Panc1 (cell line): ENCODE measurements at regions not wholly inside any gene's neighbourhood (a gene's known extent, or its start where the extent isn't known, plus 50 kb on each side); places are given as distances from the start of the nearest gene placed in this dataset.

Source experiments
- ATAC-seq: fragments of 200-7000 bp; cut with Tn5 transposase; 2 replicates; pipeline ENCODE4 v1.9.1; 2020; ENCODE audit warnings: mild to moderate bottlenecking, moderate library complexity
- BruUV-seq: library from RNA; stranded (reverse); fragments of 400-500 nt; replicated peaks from 2 replicates; lab custom pipeline; 2021; lab: Mats Ljungman, UMichigan
- CTCF ChIA-PET: fragments of 300-600 bp; sonication (Branson Sonifier 250); formaldehyde crosslinking; loops from one replicate; lab custom pipeline; 2022; ENCODE audit warnings: antibody characterized with exemption; lab: Charles Lee
- POLR2A ChIA-PET: fragments of 300-600 bp; sonication (Branson Sonifier 250); formaldehyde crosslinking; loops from one replicate; lab custom pipeline; 2022; ENCODE audit warnings: antibody characterized with exemption; lab: Charles Lee
- DNase-seq: peaks from one replicate; pipeline ENCODE4 v3.0.0-alpha.2; 2010; ENCODE audit warnings: low read depth, low spot score
- H3K27ac ChIP-seq: 2 replicates; pipeline ENCODE4 v1.5.1; 2011; ENCODE audit warnings: mild to moderate bottlenecking, low read length, inconsistent platforms
- H3K27me3 ChIP-seq: fragments of 200-500 bp; sonication (Bioruptor generic); 2 replicates; pipeline ENCODE4 v1.6.0; 2014; ENCODE audit warnings: low read length, inconsistent platforms; ENCODE audit not compliant: control insufficient read depth, insufficient read depth
- H3K36me3 ChIP-seq: fragments of 200-500 bp; sonication (Bioruptor generic); 2 replicates; pipeline ENCODE4 v1.5.1; 2014; ENCODE audit warnings: inconsistent platforms, mild to moderate bottlenecking, low read length, moderate library complexity; ENCODE audit not compliant: control insufficient read depth, insufficient read depth
- H3K4me1 ChIP-seq: 2 replicates; pipeline ENCODE4 v1.5.1; 2011; ENCODE audit warnings: inconsistent platforms, mild to moderate bottlenecking, low read length, moderate library complexity; ENCODE audit not compliant: control insufficient read depth, insufficient read depth
- H3K4me3 ChIP-seq, 2 experiments: 2 replicates each; pipeline ENCODE4 v1.5.1; 2011 to 2012; ENCODE audit warnings: low read depth in 2 of 2, low read length in 2 of 2, mild to moderate bottlenecking in 2 of 2, inconsistent platforms in 1 of 2, moderate library complexity in 1 of 2
- H3K9me3 ChIP-seq: fragments of 200-500 bp; sonication (Bioruptor generic); 2 replicates; pipeline ENCODE4 v1.5.1; 2014; ENCODE audit warnings: low read depth, mild to moderate bottlenecking, inconsistent platforms, low read length, moderate library complexity; ENCODE audit not compliant: control insufficient read depth, insufficient read depth
- POLR2AphosphoS5 ChIP-seq: IDR thresholded peaks from 2 replicates; pipeline ENCODE4 v1.6.1; 2012; ENCODE audit warnings: mild to moderate bottlenecking, low read depth, low read length, moderate library complexity
- SIN3A ChIP-seq: IDR thresholded peaks from 2 replicates; pipeline ENCODE4 v1.6.1; 2012; ENCODE audit warnings: low read depth, mild to moderate bottlenecking, low read length, moderate library complexity, borderline replicate concordance; ENCODE audit not compliant: insufficient read depth
- TCF7L2 ChIP-seq: IDR thresholded peaks from 2 replicates; pipeline ENCODE4 v1.6.1; 2011; ENCODE audit warnings: mild to moderate bottlenecking, low read depth, low read length, inconsistent platforms
- in situ Hi-C: cut with HindIII; loops from 2 replicates; pipeline ENCODE4 v1.10.0; 2016; ENCODE audit warnings: low sequenced_read_pairs, low pct_unique_long_range_greater_than_20kb
- intact Hi-C: fragments of 100-400 bp; cut with micrococcal nuclease; formaldehyde crosslinking; loops from one replicate; pipeline ENCODE4 v1.10.0; 2022; ENCODE audit not compliant: unreplicated experiment
- TF ChIP-seq, protein P1 (sequence below): fragments of 450-650 bp; IDR thresholded peaks from 2 replicates; pipeline ENCODE4 v1.5.1; 2017; ENCODE audit warnings: mild to moderate bottlenecking
- TF ChIP-seq, protein P2 (sequence below), 2 experiments: IDR thresholded peaks; 2 replicates each; pipeline ENCODE4 v1.6.1; 2011 to 2012; ENCODE audit warnings: low read depth in 2 of 2, control low read depth in 1 of 2, low read length in 1 of 2, mild to moderate bottlenecking in 1 of 2, moderate library complexity in 1 of 2; ENCODE audit not compliant: insufficient read depth in 1 of 2

DNA sequence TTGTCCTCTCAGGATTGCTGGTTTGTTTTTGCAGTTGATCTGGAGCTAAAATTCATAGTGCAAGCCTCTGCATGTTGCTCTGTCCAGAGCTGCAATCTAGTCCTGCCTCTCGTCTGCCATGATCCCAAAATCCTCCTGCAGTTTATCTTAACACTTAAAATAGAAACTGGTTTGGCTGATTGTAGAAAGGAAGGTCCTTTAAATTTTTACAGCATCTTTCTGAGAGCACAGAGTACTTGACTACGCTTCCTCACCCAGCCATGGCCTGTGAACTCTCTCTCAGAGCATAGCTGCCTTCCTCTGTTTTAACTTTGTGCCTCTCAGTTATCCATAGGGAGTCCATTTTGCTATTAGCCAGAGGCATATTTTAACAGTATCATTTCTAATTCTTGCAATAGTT, 877.1 kb downstream of the C12orf50 start:
- no peaks in the 10 kb centered on the region for H3K36me3 ChIP-seq
- H3K27me3 ChIP-seq = no peaks in the 10 kb centered on the region
- ATAC-seq (no peak), DNase-seq (no peak)
- no peak overlapping the region for H3K4me3 ChIP-seq
- H3K9me3 ChIP-seq = no peaks in the 10 kb centered on the region
- no peak overlapping the region for H3K27ac ChIP-seq
- ChIA-PET POLR2A (no interaction called here), CTCF (no interaction called here)
- no peaks in the 10 kb centered on the region for H3K4me1 ChIP-seq
- TF ChIP-seq, protein P1, sequence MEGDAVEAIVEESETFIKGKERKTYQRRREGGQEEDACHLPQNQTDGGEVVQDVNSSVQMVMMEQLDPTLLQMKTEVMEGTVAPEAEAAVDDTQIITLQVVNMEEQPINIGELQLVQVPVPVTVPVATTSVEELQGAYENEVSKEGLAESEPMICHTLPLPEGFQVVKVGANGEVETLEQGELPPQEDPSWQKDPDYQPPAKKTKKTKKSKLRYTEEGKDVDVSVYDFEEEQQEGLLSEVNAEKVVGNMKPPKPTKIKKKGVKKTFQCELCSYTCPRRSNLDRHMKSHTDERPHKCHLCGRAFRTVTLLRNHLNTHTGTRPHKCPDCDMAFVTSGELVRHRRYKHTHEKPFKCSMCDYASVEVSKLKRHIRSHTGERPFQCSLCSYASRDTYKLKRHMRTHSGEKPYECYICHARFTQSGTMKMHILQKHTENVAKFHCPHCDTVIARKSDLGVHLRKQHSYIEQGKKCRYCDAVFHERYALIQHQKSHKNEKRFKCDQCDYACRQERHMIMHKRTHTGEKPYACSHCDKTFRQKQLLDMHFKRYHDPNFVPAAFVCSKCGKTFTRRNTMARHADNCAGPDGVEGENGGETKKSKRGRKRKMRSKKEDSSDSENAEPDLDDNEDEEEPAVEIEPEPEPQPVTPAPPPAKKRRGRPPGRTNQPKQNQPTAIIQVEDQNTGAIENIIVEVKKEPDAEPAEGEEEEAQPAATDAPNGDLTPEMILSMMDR = no peak
- TF ChIP-seq, protein P2, sequence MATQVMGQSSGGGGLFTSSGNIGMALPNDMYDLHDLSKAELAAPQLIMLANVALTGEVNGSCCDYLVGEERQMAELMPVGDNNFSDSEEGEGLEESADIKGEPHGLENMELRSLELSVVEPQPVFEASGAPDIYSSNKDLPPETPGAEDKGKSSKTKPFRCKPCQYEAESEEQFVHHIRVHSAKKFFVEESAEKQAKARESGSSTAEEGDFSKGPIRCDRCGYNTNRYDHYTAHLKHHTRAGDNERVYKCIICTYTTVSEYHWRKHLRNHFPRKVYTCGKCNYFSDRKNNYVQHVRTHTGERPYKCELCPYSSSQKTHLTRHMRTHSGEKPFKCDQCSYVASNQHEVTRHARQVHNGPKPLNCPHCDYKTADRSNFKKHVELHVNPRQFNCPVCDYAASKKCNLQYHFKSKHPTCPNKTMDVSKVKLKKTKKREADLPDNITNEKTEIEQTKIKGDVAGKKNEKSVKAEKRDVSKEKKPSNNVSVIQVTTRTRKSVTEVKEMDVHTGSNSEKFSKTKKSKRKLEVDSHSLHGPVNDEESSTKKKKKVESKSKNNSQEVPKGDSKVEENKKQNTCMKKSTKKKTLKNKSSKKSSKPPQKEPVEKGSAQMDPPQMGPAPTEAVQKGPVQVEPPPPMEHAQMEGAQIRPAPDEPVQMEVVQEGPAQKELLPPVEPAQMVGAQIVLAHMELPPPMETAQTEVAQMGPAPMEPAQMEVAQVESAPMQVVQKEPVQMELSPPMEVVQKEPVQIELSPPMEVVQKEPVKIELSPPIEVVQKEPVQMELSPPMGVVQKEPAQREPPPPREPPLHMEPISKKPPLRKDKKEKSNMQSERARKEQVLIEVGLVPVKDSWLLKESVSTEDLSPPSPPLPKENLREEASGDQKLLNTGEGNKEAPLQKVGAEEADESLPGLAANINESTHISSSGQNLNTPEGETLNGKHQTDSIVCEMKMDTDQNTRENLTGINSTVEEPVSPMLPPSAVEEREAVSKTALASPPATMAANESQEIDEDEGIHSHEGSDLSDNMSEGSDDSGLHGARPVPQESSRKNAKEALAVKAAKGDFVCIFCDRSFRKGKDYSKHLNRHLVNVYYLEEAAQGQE (IDR thresholded peaks at IDR 0.05; ENCODE audit: insufficient read depth in 1 of 2, low read depth in 2 of 2, low read length in 1 of 2) = no peak
- TF ChIP-seq POLR2AphosphoS5 (no peak), TCF7L2 (no peak), SIN3A (no peak)
- intact Hi-C loops (no loop called here), in situ Hi-C loops (no loop called here)
- no TSS peak for BruUV-seq

DNA sequence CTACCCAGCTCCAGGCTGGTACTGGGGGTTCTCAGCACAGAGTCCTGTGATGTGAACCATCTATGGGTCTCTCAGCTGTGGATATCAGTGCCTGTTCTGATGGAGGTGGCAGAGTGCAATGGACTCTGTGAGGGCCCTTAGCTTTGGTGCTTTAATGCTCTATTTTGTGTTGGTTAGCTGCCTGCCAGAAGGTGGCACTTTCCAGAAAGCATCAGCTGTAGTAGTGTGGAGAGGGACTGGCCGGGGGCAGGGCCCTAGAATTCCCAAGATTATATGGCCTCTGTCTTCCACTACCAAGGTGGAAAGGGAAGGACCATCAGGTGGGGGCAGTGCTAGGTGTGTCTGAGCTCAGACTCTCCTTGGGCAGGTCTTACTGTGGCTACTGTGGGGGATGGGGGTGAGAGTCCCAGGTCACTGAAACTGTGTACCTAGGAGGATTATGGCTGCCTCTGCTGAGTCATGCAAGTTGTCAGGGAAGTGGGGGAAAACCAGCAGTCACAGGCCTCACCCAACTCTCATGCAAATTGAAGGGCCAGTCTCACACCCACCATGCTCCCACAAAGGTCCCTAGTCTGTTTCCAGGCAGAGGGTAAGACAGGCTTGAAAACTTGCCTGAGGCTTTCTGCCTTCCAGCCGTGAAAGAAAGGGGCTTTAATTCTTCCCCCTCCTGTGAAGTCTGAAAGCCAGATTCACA, 878.1 kb downstream of the C12orf50 start:
- no TSS peak for BruUV-seq

More for the DNA sequence above, 878.1 kb downstream of the C12orf50 start:
- in situ Hi-C loops (no loop called here), intact Hi-C loops (no loop called here)
- no peaks in the 10 kb centered on the region for H3K9me3 ChIP-seq
- H3K4me1 ChIP-seq = no peaks in the 10 kb centered on the region
- H3K27ac ChIP-seq = no peak overlapping the region
- H3K36me3 ChIP-seq = no peaks in the 10 kb centered on the region
- DNase-seq (no peak), ATAC-seq (no peak)
- H3K4me3 ChIP-seq = no peak overlapping the region
- no peaks in the 10 kb centered on the region for H3K27me3 ChIP-seq
- TF ChIP-seq, protein P1 = no peak
- TF ChIP-seq POLR2AphosphoS5 (no peak), SIN3A (no peak), TCF7L2 (no peak)
- TF ChIP-seq, protein P2 (IDR thresholded peaks at IDR 0.05; ENCODE audit: insufficient read depth in 1 of 2, low read depth in 2 of 2, low read length in 1 of 2) = no peak
- POLR2A ChIA-PET = no interaction called here
- CTCF ChIA-PET = no interaction called here
